ENCODE measurements at regions not wholly inside any gene's neighbourhood (a gene's known extent, or its start where the extent isn't known, plus 50 kb on each side); places are given as distances from the start of the nearest gene placed in this dataset.
A peak's percentile ranks its signal among the peaks of the same experiment; 100 is the strongest.
"Not testable (repeated sequence)": the region's sequence is repeated elsewhere in the genome, so short reads cannot be mapped to it uniquely, and the experiment has no call there.

GRCh38 chr10:46786518-46787320 lies 124.5 kb upstream of the PTPN20 start:
- H3K9me3 Mint-ChIP-seq (ENCODE audit: low read depth, unreplicated experiment); H3K27me3 Mint-ChIP-seq (ENCODE audit: unreplicated experiment); CTCF ChIA-PET; BruUV-seq (replicated peaks); intact Hi-C loops (cut with micrococcal nuclease; ENCODE audit: unreplicated experiment): not testable (repeated sequence)
- peak; percentile 95 for DNase-seq
- Mint-ChIP-seq H3K4me3 (ENCODE audit: low read depth, unreplicated experiment) (peak overlapping the region; percentile 96), H3K27ac (ENCODE audit: unreplicated experiment) (peak overlapping the region; percentile 93), H3K4me1 (ENCODE audit: low read depth, unreplicated experiment) (peaks cover 31% of the 10 kb centered on the region), H3K36me3 (ENCODE audit: insufficient read depth, unreplicated experiment) (peaks cover 29% of the 10 kb centered on the region)

- CTCF ChIA-PET: no interaction called here
- intact Hi-C loops (cut with micrococcal nuclease; ENCODE audit: unreplicated experiment): no loop called here
- DNase-seq: peak; percentile 57
- TSS peak; percentile 24 for BruUV-seq (replicated peaks)
- no peaks in the 10 kb centered on the region for H3K9me3 Mint-ChIP-seq (ENCODE audit: low read depth, unreplicated experiment)
- peak overlapping the region; percentile 96 for H3K4me3 Mint-ChIP-seq (ENCODE audit: low read depth, unreplicated experiment)
- H3K36me3 Mint-ChIP-seq (ENCODE audit: insufficient read depth, unreplicated experiment): peaks cover 28% of the 10 kb centered on the region
- H3K27ac Mint-ChIP-seq (ENCODE audit: unreplicated experiment): peak overlapping the region; percentile 93
- H3K4me1 Mint-ChIP-seq (ENCODE audit: low read depth, unreplicated experiment): peaks cover 25% of the 10 kb centered on the region
- TF ChIP-seq CTCF (IDR thresholded peaks at IDR 0.05; ENCODE audit: unreplicated experiment): no peak
- no peaks in the 10 kb centered on the region for H3K27me3 Mint-ChIP-seq (ENCODE audit: unreplicated experiment)
These were observed 124.0 kb upstream of the PTPN20 start for GRCh38 chr10:46787321-46787615.

DNA sequence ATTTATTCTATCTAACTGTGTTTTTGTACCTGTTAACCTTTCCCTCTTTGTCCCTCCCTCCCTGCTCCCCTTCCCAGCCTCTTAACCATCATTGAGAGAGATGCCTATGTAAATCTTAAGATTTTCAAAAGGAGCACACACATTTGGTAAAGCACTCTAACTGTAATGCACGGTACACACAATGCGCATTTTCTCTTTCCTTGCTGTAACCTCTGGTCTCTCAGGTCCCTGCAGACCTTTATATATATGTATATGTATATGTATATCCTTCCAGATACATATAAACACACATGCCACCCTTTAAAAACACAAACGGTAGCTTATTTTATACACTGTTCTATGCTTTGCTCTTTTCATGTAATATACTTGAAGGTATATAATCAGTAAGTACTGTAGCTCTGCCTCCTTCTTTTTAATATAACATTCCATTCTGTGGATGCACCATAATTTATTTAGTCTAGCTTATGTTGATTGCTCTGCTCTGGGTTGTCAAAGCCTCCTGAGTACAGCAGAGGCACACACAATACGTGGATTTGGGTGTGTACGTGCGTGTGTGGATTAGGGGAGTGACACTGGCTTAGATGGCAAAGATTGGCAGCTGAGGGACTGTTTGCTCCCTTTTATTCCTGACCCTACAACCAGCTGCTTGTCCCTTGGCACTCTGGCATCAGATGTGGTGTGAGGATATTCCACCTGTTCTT lies 118.4 kb upstream of the PTPN20 start:
- H3K9me3 Mint-ChIP-seq (ENCODE audit: low read depth, unreplicated experiment); H3K4me3 Mint-ChIP-seq (ENCODE audit: low read depth, unreplicated experiment); BruUV-seq (replicated peaks); intact Hi-C loops (cut with micrococcal nuclease; ENCODE audit: unreplicated experiment); CTCF ChIA-PET; H3K27ac Mint-ChIP-seq (ENCODE audit: unreplicated experiment); H3K27me3 Mint-ChIP-seq (ENCODE audit: unreplicated experiment); H3K4me1 Mint-ChIP-seq (ENCODE audit: low read depth, unreplicated experiment); DNase-seq: not testable (repeated sequence)
- peaks cover 21% of the 10 kb centered on the region for H3K36me3 Mint-ChIP-seq (ENCODE audit: insufficient read depth, unreplicated experiment)

DNA sequence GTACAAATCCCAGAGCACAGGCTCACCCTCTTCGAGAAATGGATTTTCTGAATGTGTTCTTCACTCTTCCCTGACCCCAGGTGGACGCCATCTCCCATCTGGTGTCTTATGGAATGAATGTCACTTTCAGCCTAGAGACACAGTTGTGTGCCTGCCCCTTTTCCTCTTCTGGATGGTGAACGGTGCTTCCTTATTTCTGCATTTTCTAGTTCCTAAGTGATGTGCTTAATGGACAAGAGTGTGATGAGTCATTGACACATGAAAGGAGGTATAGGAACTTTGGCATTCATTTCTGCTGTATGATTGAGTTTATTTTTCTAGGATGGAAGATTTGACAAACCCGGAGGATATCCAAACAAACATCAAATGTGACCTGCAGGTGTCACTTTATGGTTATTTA lies 114.9 kb upstream of the PTPN20 start:
- BruUV-seq (replicated peaks); H3K27me3 Mint-ChIP-seq (ENCODE audit: unreplicated experiment); DNase-seq; H3K4me1 Mint-ChIP-seq (ENCODE audit: low read depth, unreplicated experiment); H3K27ac Mint-ChIP-seq (ENCODE audit: unreplicated experiment); intact Hi-C loops (cut with micrococcal nuclease; ENCODE audit: unreplicated experiment); H3K9me3 Mint-ChIP-seq (ENCODE audit: low read depth, unreplicated experiment); CTCF ChIA-PET; H3K4me3 Mint-ChIP-seq (ENCODE audit: low read depth, unreplicated experiment): not testable (repeated sequence)
- peaks cover 19% of the 10 kb centered on the region for H3K36me3 Mint-ChIP-seq (ENCODE audit: insufficient read depth, unreplicated experiment)

DNA sequence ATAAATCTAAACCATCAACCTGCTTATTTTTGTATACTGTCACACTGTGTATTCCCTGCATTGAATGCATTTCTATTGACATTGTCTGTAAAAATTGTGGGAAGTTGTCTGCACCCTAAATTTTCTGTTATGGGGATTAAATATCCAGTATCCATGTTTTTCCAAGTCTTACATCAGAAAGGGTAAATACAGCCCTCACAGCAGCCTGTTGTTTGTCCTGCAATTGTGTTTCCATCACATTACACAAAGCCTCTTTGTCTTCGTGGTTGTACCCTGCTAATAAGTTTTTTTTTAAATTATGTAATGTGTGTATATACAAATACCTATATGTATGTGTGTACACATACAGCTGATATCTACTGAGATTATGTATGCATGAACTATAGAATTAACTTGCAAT lies 109.2 kb upstream of the PTPN20 start:
- BruUV-seq (replicated peaks); H3K9me3 Mint-ChIP-seq (ENCODE audit: low read depth, unreplicated experiment); CTCF ChIA-PET; H3K4me1 Mint-ChIP-seq (ENCODE audit: low read depth, unreplicated experiment); H3K27me3 Mint-ChIP-seq (ENCODE audit: unreplicated experiment); intact Hi-C loops (cut with micrococcal nuclease; ENCODE audit: unreplicated experiment); H3K4me3 Mint-ChIP-seq (ENCODE audit: low read depth, unreplicated experiment); DNase-seq; H3K36me3 Mint-ChIP-seq (ENCODE audit: insufficient read depth, unreplicated experiment): not testable (repeated sequence)
- H3K27ac Mint-ChIP-seq (ENCODE audit: unreplicated experiment): peak overlapping the region; percentile 55

DNA sequence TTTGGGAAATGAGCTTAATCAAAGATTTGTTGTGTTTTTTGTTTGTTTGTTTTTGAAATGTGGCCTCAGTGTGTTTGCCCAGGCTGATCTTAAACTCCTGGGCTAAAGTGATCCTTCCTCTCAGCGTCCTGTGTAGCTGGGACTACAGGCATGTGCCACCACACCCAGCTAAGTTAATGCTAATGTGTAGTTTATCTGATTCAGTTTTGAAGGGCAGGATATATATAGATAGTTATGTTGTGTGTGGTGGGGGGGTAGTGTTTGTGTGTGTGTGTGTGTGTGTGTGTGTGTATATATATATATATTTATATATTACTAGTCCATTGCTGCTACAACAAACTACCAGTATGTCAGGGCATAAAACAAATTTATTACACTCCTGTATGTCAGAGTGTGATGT lies 108.1 kb upstream of the PTPN20 start:
- H3K27ac Mint-ChIP-seq (ENCODE audit: unreplicated experiment); DNase-seq; intact Hi-C loops (cut with micrococcal nuclease; ENCODE audit: unreplicated experiment); H3K9me3 Mint-ChIP-seq (ENCODE audit: low read depth, unreplicated experiment); H3K4me3 Mint-ChIP-seq (ENCODE audit: low read depth, unreplicated experiment); H3K27me3 Mint-ChIP-seq (ENCODE audit: unreplicated experiment); H3K36me3 Mint-ChIP-seq (ENCODE audit: insufficient read depth, unreplicated experiment); H3K4me1 Mint-ChIP-seq (ENCODE audit: low read depth, unreplicated experiment); BruUV-seq (replicated peaks); CTCF ChIA-PET: not testable (repeated sequence)

DNA sequence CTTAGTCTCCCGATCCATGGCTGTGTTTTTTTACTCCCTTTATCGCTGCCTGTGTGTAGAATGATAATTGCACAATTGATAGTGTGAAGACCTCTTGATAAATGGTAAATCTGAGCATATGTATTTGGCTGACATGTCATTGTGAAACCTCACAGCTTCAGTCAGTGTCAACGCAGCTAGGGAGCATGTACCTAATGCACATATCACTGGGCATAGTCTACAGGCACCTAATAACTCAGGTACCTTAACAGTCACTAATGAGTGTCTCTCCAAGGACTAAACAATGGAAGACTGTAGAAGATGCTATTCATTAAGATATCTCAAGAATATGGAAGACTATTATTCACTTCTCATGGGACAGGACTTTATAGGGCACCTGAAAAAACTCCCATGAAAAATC lies 101.0 kb upstream of the PTPN20 start:
- H3K27me3 Mint-ChIP-seq (ENCODE audit: unreplicated experiment); H3K4me3 Mint-ChIP-seq (ENCODE audit: low read depth, unreplicated experiment); CTCF ChIA-PET; H3K36me3 Mint-ChIP-seq (ENCODE audit: insufficient read depth, unreplicated experiment); H3K27ac Mint-ChIP-seq (ENCODE audit: unreplicated experiment); H3K4me1 Mint-ChIP-seq (ENCODE audit: low read depth, unreplicated experiment); H3K9me3 Mint-ChIP-seq (ENCODE audit: low read depth, unreplicated experiment); DNase-seq; BruUV-seq (replicated peaks); intact Hi-C loops (cut with micrococcal nuclease; ENCODE audit: unreplicated experiment): not testable (repeated sequence)

DNA sequence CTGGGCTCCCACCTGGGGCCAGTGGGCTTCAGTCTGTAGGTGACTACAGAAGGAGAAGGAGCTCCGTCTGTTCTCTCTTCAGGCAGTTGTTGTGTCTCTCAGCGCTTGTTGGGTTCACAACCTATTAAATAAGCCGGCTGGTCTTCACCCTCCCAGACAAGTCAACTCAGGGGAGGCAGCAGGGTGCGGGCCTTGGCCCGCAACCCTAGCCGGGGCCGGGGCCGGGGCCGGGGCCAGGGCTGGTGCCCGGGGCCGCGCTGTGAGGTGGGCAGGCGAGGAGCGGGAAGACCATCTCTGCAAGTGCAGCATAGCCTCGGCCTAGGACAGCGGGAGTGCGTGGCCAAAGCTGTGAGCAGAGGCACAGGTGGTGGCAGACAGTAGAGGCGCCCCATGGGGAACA lies 95.1 kb upstream of the PTPN20 start:
- intact Hi-C loops (cut with micrococcal nuclease; ENCODE audit: unreplicated experiment); BruUV-seq (replicated peaks); H3K9me3 Mint-ChIP-seq (ENCODE audit: low read depth, unreplicated experiment); H3K4me3 Mint-ChIP-seq (ENCODE audit: low read depth, unreplicated experiment); H3K27ac Mint-ChIP-seq (ENCODE audit: unreplicated experiment); H3K4me1 Mint-ChIP-seq (ENCODE audit: low read depth, unreplicated experiment); H3K36me3 Mint-ChIP-seq (ENCODE audit: insufficient read depth, unreplicated experiment); H3K27me3 Mint-ChIP-seq (ENCODE audit: unreplicated experiment); CTCF ChIA-PET; DNase-seq: not testable (repeated sequence)

DNA sequence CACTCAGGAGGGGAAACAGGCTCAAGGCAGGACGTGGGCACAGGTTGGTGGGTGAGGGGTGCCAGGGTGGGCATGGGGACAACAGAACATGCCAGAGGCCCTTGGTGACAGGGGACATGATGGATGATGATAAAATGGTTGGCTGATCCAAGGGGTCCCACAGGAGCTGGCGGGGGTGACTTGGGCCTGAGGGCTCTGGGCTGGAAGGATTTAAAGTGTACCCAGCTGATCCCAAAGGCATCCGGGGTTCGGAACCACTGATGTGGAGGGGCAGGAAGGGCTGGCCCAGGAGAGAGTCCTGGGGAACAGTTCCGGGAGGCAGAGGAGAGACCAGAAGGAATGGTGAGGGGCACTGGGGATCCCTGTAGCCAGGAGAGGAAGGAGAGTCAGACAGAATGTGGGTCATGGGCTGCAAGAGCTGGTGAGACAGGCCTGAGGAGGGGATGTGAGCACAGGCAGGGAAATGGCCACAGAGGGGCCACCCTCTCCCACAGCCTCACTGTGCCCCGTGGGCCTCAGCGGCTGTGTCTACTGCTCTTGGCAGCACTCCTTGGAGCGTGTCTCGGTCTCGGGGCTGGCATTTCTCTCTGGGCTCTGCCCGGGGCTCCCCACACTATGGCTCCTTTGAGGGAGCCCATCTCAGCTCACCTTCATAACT lies 70.7 kb upstream of the PTPN20 start:
- H3K27me3 Mint-ChIP-seq (ENCODE audit: unreplicated experiment); H3K36me3 Mint-ChIP-seq (ENCODE audit: insufficient read depth, unreplicated experiment); intact Hi-C loops (cut with micrococcal nuclease; ENCODE audit: unreplicated experiment); DNase-seq; H3K4me3 Mint-ChIP-seq (ENCODE audit: low read depth, unreplicated experiment); BruUV-seq (replicated peaks); H3K9me3 Mint-ChIP-seq (ENCODE audit: low read depth, unreplicated experiment); H3K4me1 Mint-ChIP-seq (ENCODE audit: low read depth, unreplicated experiment); CTCF ChIA-PET; H3K27ac Mint-ChIP-seq (ENCODE audit: unreplicated experiment): not testable (repeated sequence)
